Neural cell (in vitro differentiated cells): ENCODE measurements at regions not wholly inside any gene's neighbourhood (a gene's known extent, or its start where the extent isn't known, plus 50 kb on each side); places are given as distances from the start of the nearest gene placed in this dataset.

ENCODE experiments used
- EP300 ChIP-seq: fragments of 450-650 bp; conservative IDR thresholded peaks from 2 replicates; pipeline ENCODE4 v1.6.1; 2014; ENCODE audit warnings: antibody characterized with exemption, mild to moderate bottlenecking, moderate library complexity; ENCODE audit not compliant: poor library complexity, severe bottlenecking
- EZH2 ChIP-seq: fragments of 200-600, 300-800 bp; shearing (Covaris generic), sonication (generic); IDR thresholded peaks from 2 replicates; pipeline ENCODE4 v1.6.1; 2014; ENCODE audit warnings: antibody characterized with exemption, low read length, borderline replicate concordance, mild to moderate bottlenecking; ENCODE audit not compliant: insufficient read depth, poor library complexity, severe bottlenecking
- MXI1 ChIP-seq: fragments of 450-650 bp; conservative IDR thresholded peaks from 2 replicates; pipeline ENCODE4 v1.6.1; 2014; ENCODE audit warnings: antibody characterized with exemption, mild to moderate bottlenecking; ENCODE audit not compliant: poor library complexity, severe bottlenecking
- POLR2AphosphoS5 ChIP-seq: IDR thresholded peaks from 2 replicates; pipeline ENCODE4 v1.6.1; 2012
- SMC3 ChIP-seq: fragments of 450-650 bp; conservative IDR thresholded peaks from 2 replicates; pipeline ENCODE4 v1.6.1; 2014; ENCODE audit warnings: antibody characterized with exemption, mild to moderate bottlenecking, moderate library complexity; ENCODE audit not compliant: poor library complexity
- TAF1 ChIP-seq: IDR thresholded peaks from 2 replicates; pipeline ENCODE4 v1.6.1; 2012; ENCODE audit warnings: low read depth
- TF ChIP-seq, protein P1 (sequence below): fragments of 450-650 bp; IDR thresholded peaks from 2 replicates; pipeline ENCODE4 v1.5.1; 2014; ENCODE audit warnings: antibody characterized with exemption, mild to moderate bottlenecking, moderate library complexity; ENCODE audit not compliant: poor library complexity, severe bottlenecking
- TF ChIP-seq, protein P2 (sequence below): IDR thresholded peaks from 2 replicates; pipeline ENCODE4 v1.6.1; 2012; ENCODE audit warnings: borderline replicate concordance

DNA sequence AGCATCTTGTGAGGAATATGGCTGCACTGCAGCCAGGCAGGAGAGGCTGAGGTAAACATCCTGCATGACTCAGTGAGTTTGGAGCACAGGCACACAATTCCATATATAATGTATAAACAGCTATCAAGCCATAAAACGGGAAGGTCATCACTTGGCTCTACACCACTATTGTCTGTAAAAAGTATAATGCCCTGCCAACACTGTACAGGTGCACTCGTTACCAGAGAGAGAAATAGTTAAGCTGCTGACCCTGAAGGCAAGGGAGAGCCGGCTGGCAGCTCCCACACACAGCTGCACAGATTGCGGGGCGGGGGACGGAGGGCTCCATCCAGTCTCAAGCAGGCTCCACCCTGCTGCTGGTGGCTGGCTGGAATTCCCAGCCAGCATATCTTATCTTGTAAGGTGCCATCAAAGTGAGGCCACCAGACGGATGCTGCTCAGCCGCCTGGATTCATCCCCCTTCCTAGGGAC, 668.1 kb downstream of the SLITRK5 start:
- TF ChIP-seq, protein P1, sequence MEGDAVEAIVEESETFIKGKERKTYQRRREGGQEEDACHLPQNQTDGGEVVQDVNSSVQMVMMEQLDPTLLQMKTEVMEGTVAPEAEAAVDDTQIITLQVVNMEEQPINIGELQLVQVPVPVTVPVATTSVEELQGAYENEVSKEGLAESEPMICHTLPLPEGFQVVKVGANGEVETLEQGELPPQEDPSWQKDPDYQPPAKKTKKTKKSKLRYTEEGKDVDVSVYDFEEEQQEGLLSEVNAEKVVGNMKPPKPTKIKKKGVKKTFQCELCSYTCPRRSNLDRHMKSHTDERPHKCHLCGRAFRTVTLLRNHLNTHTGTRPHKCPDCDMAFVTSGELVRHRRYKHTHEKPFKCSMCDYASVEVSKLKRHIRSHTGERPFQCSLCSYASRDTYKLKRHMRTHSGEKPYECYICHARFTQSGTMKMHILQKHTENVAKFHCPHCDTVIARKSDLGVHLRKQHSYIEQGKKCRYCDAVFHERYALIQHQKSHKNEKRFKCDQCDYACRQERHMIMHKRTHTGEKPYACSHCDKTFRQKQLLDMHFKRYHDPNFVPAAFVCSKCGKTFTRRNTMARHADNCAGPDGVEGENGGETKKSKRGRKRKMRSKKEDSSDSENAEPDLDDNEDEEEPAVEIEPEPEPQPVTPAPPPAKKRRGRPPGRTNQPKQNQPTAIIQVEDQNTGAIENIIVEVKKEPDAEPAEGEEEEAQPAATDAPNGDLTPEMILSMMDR = no peak
- TF ChIP-seq, protein P2, sequence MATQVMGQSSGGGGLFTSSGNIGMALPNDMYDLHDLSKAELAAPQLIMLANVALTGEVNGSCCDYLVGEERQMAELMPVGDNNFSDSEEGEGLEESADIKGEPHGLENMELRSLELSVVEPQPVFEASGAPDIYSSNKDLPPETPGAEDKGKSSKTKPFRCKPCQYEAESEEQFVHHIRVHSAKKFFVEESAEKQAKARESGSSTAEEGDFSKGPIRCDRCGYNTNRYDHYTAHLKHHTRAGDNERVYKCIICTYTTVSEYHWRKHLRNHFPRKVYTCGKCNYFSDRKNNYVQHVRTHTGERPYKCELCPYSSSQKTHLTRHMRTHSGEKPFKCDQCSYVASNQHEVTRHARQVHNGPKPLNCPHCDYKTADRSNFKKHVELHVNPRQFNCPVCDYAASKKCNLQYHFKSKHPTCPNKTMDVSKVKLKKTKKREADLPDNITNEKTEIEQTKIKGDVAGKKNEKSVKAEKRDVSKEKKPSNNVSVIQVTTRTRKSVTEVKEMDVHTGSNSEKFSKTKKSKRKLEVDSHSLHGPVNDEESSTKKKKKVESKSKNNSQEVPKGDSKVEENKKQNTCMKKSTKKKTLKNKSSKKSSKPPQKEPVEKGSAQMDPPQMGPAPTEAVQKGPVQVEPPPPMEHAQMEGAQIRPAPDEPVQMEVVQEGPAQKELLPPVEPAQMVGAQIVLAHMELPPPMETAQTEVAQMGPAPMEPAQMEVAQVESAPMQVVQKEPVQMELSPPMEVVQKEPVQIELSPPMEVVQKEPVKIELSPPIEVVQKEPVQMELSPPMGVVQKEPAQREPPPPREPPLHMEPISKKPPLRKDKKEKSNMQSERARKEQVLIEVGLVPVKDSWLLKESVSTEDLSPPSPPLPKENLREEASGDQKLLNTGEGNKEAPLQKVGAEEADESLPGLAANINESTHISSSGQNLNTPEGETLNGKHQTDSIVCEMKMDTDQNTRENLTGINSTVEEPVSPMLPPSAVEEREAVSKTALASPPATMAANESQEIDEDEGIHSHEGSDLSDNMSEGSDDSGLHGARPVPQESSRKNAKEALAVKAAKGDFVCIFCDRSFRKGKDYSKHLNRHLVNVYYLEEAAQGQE = no peak
- TF ChIP-seq EZH2 (no peak), POLR2AphosphoS5 (no peak), EP300 (no peak), SMC3 (no peak), TAF1 (no peak), MXI1 (no peak)
